Breast epithelium (tissue), 4 donors: ENCODE measurements at regions not wholly inside any gene's neighbourhood (a gene's known extent, or its start where the extent isn't known, plus 50 kb on each side); places are given as distances from the start of the nearest gene placed in this dataset.

Experiments
- DNase-seq, 2 donors: peaks; one replicate each; pipeline ENCODE4 v3.0.0-alpha.2; 2019; ENCODE audit warnings: low spot score in 2 of 2
- H3K27ac ChIP-seq, 2 donors: fragments of 200-600 bp; sonication (generic) in 1 of 2; one replicate each; pipeline ENCODE4 v1.5.1; 2016 to 2019; ENCODE audit warnings: mild to moderate bottlenecking in 1 of 2
- H3K27me3 ChIP-seq, 2 donors: fragments of 200-600 bp; sonication (generic) in 1 of 2; one replicate each; pipeline versions ENCODE4 v1.5.1 to v1.6.0; 2017 to 2019; ENCODE audit warnings: control low read depth in 1 of 2, mild to moderate bottlenecking in 1 of 2
- H3K36me3 ChIP-seq: fragments of 200-600 bp; one replicate; pipeline ENCODE4 v1.5.1; 2019
- H3K4me1 ChIP-seq, 2 donors: fragments of 200-600 bp; sonication (generic); one replicate each; pipeline ENCODE4 v1.5.1; 2016 to 2019; ENCODE audit warnings: control low read depth in 1 of 2
- H3K4me3 ChIP-seq, 3 donors: fragments of 200-600 bp; sonication (generic); 1 replicate in 2 of 3; 2 replicates in 1 of 3; pipeline ENCODE4 v1.5.1; 2016 to 2019; ENCODE audit warnings: mild to moderate bottlenecking in 3 of 3, moderate library complexity in 2 of 3
- H3K9me3 ChIP-seq, 2 donors: fragments of 200-600 bp; sonication (generic) in 1 of 2; one replicate each; pipeline ENCODE4 v1.5.1; 2016 to 2019; ENCODE audit warnings: control low read depth in 1 of 2
- POLR2A ChIP-seq: fragments of 450-650 bp; IDR thresholded peaks from one replicate; pipeline ENCODE4 v1.6.1; 2016; ENCODE audit warnings: antibody characterized with exemption, mild to moderate bottlenecking, moderate library complexity
- POLR2AphosphoS5 ChIP-seq, 3 donors: sonication (generic); formaldehyde crosslinking; IDR thresholded peaks; one replicate each; pipeline ENCODE4 v1.6.1; 2017; ENCODE audit warnings: antibody characterized with exemption in 3 of 3
- intact Hi-C: fragments of 100-400 bp; cut with DNase I; formaldehyde crosslinking; loops from one replicate; pipeline ENCODE4 v1.15.1; 2023; ENCODE audit warnings: low total_unique reads
- TF ChIP-seq, protein P1 (sequence below), 3 donors: fragments of 450-650 bp; IDR thresholded peaks; one replicate each; pipeline ENCODE4 v1.5.1; 2016 to 2017; ENCODE audit warnings: antibody characterized with exemption in 3 of 3, mild to moderate bottlenecking in 3 of 3, moderate library complexity in 3 of 3

GRCh38 chr13:61960981-61961380 lies 545.3 kb upstream of the PCDH20 start:
- Histone ChIP-seq H3K4me1 (no peaks in the 10 kb centered on the region), H3K4me3 (no peak overlapping the region), H3K9me3 (no peaks in the 10 kb centered on the region), H3K27me3 (no peaks in the 10 kb centered on the region), H3K36me3 (no peaks in the 10 kb centered on the region), H3K27ac (no peak overlapping the region)
- no peak for TF ChIP-seq POLR2AphosphoS5 (IDR thresholded peaks at IDR 0.05)
- TF ChIP-seq POLR2A: no peak
- TF ChIP-seq, protein P1, sequence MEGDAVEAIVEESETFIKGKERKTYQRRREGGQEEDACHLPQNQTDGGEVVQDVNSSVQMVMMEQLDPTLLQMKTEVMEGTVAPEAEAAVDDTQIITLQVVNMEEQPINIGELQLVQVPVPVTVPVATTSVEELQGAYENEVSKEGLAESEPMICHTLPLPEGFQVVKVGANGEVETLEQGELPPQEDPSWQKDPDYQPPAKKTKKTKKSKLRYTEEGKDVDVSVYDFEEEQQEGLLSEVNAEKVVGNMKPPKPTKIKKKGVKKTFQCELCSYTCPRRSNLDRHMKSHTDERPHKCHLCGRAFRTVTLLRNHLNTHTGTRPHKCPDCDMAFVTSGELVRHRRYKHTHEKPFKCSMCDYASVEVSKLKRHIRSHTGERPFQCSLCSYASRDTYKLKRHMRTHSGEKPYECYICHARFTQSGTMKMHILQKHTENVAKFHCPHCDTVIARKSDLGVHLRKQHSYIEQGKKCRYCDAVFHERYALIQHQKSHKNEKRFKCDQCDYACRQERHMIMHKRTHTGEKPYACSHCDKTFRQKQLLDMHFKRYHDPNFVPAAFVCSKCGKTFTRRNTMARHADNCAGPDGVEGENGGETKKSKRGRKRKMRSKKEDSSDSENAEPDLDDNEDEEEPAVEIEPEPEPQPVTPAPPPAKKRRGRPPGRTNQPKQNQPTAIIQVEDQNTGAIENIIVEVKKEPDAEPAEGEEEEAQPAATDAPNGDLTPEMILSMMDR (IDR thresholded peaks at IDR 0.05): no peak
- intact Hi-C loops: no loop called here
- no peak for DNase-seq

DNA sequence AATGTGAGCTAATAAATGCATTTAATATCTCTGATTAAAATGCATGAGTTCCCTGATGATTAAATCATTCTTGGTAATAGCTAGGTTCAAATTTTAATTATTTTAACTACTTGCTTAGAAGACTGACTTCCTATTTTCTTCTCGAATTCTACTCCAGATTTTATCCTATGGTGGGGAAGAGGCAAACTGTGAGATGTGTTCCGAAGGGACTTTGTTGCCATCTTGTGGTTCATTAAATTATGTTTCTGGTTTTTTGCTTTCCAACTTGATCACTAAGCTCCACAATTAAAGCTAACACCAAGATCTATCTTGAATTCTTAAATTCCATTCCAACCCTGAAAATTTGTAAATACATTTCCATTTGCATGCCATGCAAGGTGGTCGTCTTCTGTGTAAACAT lies 538.4 kb upstream of the PCDH20 start:
- TF ChIP-seq, protein P1 (IDR thresholded peaks at IDR 0.05): no peak
- TF ChIP-seq POLR2A (no peak), POLR2AphosphoS5 (IDR thresholded peaks at IDR 0.05) (no peak)
- no peaks in the 10 kb centered on the region for H3K27me3 ChIP-seq
- H3K4me3 ChIP-seq: no peak overlapping the region
- no peaks in the 10 kb centered on the region for H3K4me1 ChIP-seq
- intact Hi-C loops: no loop called here
- H3K27ac ChIP-seq: no peak overlapping the region
- H3K36me3 ChIP-seq: no peaks in the 10 kb centered on the region
- DNase-seq: no peak
- H3K9me3 ChIP-seq: no peaks in the 10 kb centered on the region

GRCh38 chr13:61950828-61951227 lies 535.2 kb upstream of the PCDH20 start:
- intact Hi-C loops: no loop called here
- H3K9me3 ChIP-seq: no peaks in the 10 kb centered on the region
- no peaks in the 10 kb centered on the region for H3K4me1 ChIP-seq
- no peak for TF ChIP-seq POLR2A
- no peak for TF ChIP-seq POLR2AphosphoS5 (IDR thresholded peaks at IDR 0.05)
- TF ChIP-seq, protein P1 (IDR thresholded peaks at IDR 0.05): no peak
- no peak for DNase-seq
- no peak overlapping the region for H3K4me3 ChIP-seq
- H3K36me3 ChIP-seq: no peaks in the 10 kb centered on the region
- no peaks in the 10 kb centered on the region for H3K27me3 ChIP-seq
- no peak overlapping the region for H3K27ac ChIP-seq

GRCh38 chr13:61944329-61944929 lies 528.8 kb upstream of the PCDH20 start:
- intact Hi-C loops: no loop called here
- TF ChIP-seq POLR2AphosphoS5 (IDR thresholded peaks at IDR 0.05) (no peak), POLR2A (no peak)
- TF ChIP-seq, protein P1 (IDR thresholded peaks at IDR 0.05): no peak
- H3K36me3 ChIP-seq: no peaks in the 10 kb centered on the region

DNA sequence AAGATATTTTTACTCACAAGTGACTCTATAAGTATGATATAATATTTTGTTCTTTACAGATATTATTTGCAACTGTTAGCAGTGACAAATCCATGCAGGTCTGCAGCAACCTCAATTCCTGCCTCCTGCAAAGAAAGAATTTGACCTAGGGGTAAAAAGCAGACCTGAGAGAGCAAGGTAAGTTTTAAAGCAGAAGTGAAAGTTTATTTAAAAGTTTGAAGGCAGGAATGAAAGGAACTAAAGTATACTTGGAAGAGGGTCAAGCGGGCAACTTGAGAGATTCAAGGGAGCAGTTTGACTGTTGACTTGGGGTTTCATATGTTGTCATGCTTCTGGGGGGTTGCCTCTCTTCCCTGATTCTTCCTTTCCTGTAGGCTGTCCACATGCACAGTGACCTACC lies 520.1 kb upstream of the PCDH20 start:
- no peaks in the 10 kb centered on the region for H3K4me1 ChIP-seq
- no peaks in the 10 kb centered on the region for H3K27me3 ChIP-seq
- H3K9me3 ChIP-seq: no peaks in the 10 kb centered on the region
- no peak for DNase-seq
- no peak overlapping the region for H3K4me3 ChIP-seq
- intact Hi-C loops: no loop called here
- TF ChIP-seq POLR2A (no peak), POLR2AphosphoS5 (IDR thresholded peaks at IDR 0.05) (no peak)
- TF ChIP-seq, protein P1 (IDR thresholded peaks at IDR 0.05): no peak
- no peak overlapping the region for H3K27ac ChIP-seq
- no peaks in the 10 kb centered on the region for H3K36me3 ChIP-seq

More at GRCh38 chr13:61944329-61944929, 528.8 kb upstream of the PCDH20 start:
- H3K4me1 ChIP-seq: no peaks in the 10 kb centered on the region
- DNase-seq: no peak
- H3K4me3 ChIP-seq: no peak overlapping the region
- H3K27ac ChIP-seq: no peak overlapping the region
- no peaks in the 10 kb centered on the region for H3K27me3 ChIP-seq
- H3K9me3 ChIP-seq: no peaks in the 10 kb centered on the region
